ENCODE measurements at regions not wholly inside any gene's neighbourhood (a gene's known extent, or its start where the extent isn't known, plus 50 kb on each side); places are given as distances from the start of the nearest gene placed in this dataset.

DNA sequence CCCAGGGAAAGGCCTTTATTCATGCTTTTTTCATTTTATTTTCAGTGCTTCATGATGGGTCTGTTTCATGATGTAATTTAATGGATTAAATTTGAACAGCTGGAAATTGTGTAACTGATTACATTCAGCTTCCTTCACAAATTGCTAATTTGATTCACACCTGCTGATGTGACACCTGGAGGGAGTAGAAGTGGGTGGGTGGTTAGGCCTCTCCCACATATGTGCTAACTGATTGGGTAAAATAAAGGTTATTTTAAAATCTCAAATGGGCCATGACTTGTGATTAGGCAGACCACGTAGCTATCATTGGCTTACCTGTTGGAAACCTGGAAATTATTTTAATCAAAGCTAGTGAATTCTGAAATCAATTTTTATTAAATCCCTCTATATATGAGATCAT is 142.1 kb downstream of the GXYLT1 start:
- TF ChIP-seq SPI1 (IDR thresholded peaks at IDR 0.05; ENCODE audit: borderline replicate concordance, low read depth) (no peak), POLR2AphosphoS5 (IDR thresholded peaks at IDR 0.05; ENCODE audit: low read depth) (no peak), GABPA (IDR thresholded peaks at IDR 0.05; ENCODE audit: low read depth) (no peak), CTCF (IDR thresholded peaks at IDR 0.05; ENCODE audit: insufficient read depth, low read length) (no peak)
- TF ChIP-seq, protein P1, sequence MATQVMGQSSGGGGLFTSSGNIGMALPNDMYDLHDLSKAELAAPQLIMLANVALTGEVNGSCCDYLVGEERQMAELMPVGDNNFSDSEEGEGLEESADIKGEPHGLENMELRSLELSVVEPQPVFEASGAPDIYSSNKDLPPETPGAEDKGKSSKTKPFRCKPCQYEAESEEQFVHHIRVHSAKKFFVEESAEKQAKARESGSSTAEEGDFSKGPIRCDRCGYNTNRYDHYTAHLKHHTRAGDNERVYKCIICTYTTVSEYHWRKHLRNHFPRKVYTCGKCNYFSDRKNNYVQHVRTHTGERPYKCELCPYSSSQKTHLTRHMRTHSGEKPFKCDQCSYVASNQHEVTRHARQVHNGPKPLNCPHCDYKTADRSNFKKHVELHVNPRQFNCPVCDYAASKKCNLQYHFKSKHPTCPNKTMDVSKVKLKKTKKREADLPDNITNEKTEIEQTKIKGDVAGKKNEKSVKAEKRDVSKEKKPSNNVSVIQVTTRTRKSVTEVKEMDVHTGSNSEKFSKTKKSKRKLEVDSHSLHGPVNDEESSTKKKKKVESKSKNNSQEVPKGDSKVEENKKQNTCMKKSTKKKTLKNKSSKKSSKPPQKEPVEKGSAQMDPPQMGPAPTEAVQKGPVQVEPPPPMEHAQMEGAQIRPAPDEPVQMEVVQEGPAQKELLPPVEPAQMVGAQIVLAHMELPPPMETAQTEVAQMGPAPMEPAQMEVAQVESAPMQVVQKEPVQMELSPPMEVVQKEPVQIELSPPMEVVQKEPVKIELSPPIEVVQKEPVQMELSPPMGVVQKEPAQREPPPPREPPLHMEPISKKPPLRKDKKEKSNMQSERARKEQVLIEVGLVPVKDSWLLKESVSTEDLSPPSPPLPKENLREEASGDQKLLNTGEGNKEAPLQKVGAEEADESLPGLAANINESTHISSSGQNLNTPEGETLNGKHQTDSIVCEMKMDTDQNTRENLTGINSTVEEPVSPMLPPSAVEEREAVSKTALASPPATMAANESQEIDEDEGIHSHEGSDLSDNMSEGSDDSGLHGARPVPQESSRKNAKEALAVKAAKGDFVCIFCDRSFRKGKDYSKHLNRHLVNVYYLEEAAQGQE (IDR thresholded peaks at IDR 0.05; ENCODE audit: insufficient replicate concordance, low read depth) = no peak
- Histone ChIP-seq H3K27ac (replicated peaks) (no peak overlapping the region), H3K27me3 (ENCODE audit: insufficient read depth, poor library complexity, severe bottlenecking) (no peaks in the 10 kb centered on the region), H3K4me3 (replicated peaks; ENCODE audit: insufficient read depth, low read length) (no peak overlapping the region)
- no peak for DNase-seq (ENCODE audit: low read depth in 1 of 2, low spot score in 1 of 2)

DNA sequence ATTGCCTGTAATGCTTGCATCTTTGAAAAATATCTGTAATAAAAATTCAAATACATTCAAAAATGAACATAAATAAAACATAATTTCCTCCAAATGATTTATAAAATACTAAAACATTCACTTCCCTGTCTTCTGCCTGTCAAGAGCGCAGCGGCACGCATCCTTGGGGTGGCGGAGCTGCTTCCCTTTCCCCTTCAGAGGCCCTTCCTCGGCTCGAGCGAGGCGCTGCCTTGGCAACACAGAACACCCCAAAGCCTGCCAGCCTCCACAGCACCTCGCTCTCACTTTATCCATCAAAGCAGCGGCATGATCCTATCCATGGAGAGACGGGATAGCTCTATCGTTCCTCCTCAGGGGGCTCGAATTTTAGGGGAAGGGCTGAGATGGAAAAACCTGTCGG is 146.2 kb downstream of the GXYLT1 start:
- Histone ChIP-seq H3K4me3 (replicated peaks; ENCODE audit: insufficient read depth, low read length) (no peak overlapping the region), H3K27ac (replicated peaks) (no peak overlapping the region), H3K27me3 (ENCODE audit: insufficient read depth, poor library complexity, severe bottlenecking) (no peaks in the 10 kb centered on the region)
- TF ChIP-seq GABPA (IDR thresholded peaks at IDR 0.05; ENCODE audit: low read depth) = no peak
- no peak for DNase-seq (ENCODE audit: low read depth in 1 of 2, low spot score in 1 of 2)

- Histone ChIP-seq H3K27ac (replicated peaks) (no peak overlapping the region), H3K4me3 (replicated peaks; ENCODE audit: insufficient read depth, low read length) (no peak overlapping the region), H3K27me3 (ENCODE audit: insufficient read depth, poor library complexity, severe bottlenecking) (no peaks in the 10 kb centered on the region)
- no peak for TF ChIP-seq GABPA (IDR thresholded peaks at IDR 0.05; ENCODE audit: low read depth)
- TF ChIP-seq SPI1 (IDR thresholded peaks at IDR 0.05; ENCODE audit: borderline replicate concordance, low read depth) = no peak
- no peak for TF ChIP-seq POLR2AphosphoS5 (IDR thresholded peaks at IDR 0.05; ENCODE audit: low read depth)
- TF ChIP-seq, protein P1 (IDR thresholded peaks at IDR 0.05; ENCODE audit: insufficient replicate concordance, low read depth) = no peak
- TF ChIP-seq CTCF (IDR thresholded peaks at IDR 0.05; ENCODE audit: insufficient read depth, low read length) = no peak
- no peak for DNase-seq (ENCODE audit: low read depth in 1 of 2, low spot score in 1 of 2)
Observed at GRCh38 chr12:41993283-41993682, 151.4 kb downstream of the GXYLT1 start.

DNA sequence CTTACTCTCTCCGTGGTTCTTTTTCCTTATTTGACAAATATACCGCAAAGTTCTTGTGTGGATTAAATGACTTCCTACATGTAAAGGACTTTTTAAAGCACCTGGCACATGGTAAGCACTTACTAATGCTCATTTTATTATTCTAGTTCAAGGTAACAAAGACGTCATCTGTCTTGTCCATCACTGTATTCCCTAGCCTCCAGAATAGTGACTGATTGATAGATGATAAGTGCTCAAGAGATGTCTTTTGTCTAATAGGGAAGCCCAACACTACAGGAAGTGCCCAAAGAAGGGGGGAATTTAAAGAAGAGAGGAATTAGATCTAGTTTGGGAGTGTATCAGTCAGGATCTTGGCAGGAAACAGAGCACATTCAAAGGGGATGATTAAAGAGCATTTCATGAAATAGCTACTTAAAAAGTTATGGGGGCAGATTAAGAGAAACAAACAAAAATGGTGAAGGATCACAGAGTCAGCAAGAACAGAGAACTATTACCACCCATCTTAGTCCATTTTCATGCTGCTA is 151.9 kb downstream of the GXYLT1 start:
- no peak for DNase-seq (ENCODE audit: low read depth in 1 of 2, low spot score in 1 of 2)
- Histone ChIP-seq H3K4me3 (replicated peaks; ENCODE audit: insufficient read depth, low read length) (no peak overlapping the region), H3K27ac (replicated peaks) (no peak overlapping the region), H3K27me3 (ENCODE audit: insufficient read depth, poor library complexity, severe bottlenecking) (no peaks in the 10 kb centered on the region)
- no peak for TF ChIP-seq POLR2AphosphoS5 (IDR thresholded peaks at IDR 0.05; ENCODE audit: low read depth)
- no peak for TF ChIP-seq CTCF (IDR thresholded peaks at IDR 0.05; ENCODE audit: insufficient read depth, low read length)
- TF ChIP-seq GABPA (IDR thresholded peaks at IDR 0.05; ENCODE audit: low read depth) = no peak
- TF ChIP-seq, protein P1 (IDR thresholded peaks at IDR 0.05; ENCODE audit: insufficient replicate concordance, low read depth) = no peak
- TF ChIP-seq SPI1 (IDR thresholded peaks at IDR 0.05; ENCODE audit: borderline replicate concordance, low read depth) = no peak
